Activated CD4-positive, alpha-beta T cell treated with anti-CD3 and anti-CD28 coated beads, Interleukin-10, Interleukin-2, amounts not matched to agents 100 ng/mL and 50 ng/mL, durations not matched to agents 16 hours and 8 hours (primary cell): ENCODE measurements at regions not wholly inside any gene's neighbourhood (a gene's known extent, or its start where the extent isn't known, plus 50 kb on each side); places are given as distances from the start of the nearest gene placed in this dataset.

Source experiments
- DNase-seq: peaks from one replicate; pipeline ENCODE4 v3.0.0-alpha.2; 2020

GRCh38 chr10:55098452-55098851, 297.4 kb upstream of the PCDH15 start:
- DNase-seq = no peak

DNA sequence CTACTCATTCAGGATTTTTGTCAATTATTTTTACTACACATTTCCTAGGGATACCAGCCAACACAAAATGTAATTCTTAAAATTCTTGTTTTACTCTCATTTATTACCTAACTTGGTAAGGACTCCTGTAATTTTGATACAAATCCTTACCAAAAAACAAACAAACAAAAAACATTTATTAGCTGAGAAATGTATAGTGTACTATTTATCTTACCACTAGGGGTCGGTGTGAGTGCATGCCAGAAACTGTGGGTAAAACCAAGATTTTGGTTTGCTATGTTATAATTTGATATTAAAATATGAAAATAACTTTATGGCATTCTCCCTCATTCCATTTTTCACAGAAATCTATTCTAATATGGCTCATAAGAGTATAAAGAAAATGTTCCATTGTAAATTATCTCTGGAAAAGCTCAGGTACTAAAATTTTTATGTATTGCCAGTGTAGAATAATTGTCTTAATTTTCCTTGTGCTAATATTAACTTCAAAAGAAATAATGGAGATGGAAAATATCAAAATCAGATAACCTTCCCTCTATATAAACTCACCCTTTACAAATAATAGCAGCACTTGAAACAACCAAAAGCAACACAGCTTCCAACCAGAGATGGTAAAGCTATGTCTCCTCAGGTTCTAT, 290.8 kb upstream of the PCDH15 start:
- DNase-seq = peak; percentile 16

DNA sequence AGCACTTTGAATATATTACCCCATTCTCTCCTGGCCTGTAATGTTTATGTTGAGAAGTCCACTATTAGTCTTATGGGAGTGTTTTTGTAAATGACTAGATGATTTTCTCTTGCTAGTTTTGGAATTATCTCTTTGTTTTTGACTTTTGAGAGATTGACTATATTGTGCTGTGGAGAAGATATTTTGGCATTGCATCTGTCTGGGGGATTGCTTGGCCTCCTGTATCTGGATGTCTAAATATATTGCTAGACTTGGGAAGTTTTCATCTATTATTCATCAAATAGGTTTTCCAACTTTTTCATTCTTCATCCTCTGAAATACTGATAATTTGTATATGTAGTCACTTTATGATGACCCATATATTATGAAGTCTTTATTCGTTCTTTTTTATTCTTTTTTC, 277.1 kb upstream of the PCDH15 start:
- no peak for DNase-seq

DNA sequence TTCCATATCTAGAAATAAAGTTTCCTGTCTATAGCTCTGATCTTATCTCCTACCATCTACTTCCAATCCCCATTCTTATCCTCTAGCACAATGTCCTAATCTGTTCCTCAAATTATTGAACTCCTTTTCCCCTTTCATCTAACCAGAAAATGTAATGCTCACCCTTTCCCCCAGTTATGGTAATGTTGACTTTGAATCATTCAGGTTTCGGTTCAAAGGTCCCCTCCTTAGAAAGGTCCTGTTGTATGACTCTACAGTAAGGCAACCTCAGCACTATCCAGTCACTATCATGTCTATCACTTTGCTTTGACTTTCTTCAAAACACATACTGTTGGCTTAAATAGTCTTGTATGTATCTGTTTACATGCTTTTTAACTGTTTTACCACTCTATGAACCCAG, 264.2 kb upstream of the PCDH15 start:
- no peak for DNase-seq

DNA sequence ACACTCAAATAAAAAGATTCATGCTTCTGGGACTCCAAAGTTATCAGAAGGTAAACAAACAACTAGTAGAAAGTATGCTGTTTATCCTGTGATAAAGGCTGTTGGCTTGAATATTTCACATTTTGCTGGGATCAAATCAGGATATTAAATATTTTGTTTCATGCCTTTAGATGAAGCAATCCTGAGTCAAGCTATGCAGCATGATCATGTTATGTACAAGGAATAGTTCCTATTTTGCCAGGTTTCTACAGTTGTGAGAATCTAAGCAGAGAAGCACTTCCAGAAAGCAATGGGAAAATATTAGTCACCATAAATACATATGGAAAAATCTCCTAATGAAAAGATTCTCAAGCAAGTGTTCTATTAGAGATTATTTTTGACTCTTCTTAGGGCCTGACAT, 262.8 kb upstream of the PCDH15 start:
- DNase-seq = no peak

DNA sequence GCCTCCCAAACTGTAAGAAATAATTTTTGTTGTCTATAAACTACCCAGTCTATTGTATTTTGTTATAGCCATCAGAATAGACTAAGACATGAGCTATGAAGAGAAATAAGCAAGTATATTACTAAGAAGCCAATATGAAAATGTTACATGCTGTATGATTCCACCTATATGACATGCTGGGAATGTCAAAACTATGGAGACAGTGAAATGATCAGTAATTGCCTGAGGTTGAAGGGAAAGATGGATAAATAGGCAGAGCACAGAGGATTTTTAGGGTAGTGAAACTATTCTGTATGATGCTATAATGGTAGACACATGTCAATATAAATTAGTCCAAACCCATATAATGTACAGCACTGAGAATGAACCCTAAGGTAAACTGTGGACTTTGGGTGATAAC, 261.3 kb upstream of the PCDH15 start:
- no peak for DNase-seq

DNA sequence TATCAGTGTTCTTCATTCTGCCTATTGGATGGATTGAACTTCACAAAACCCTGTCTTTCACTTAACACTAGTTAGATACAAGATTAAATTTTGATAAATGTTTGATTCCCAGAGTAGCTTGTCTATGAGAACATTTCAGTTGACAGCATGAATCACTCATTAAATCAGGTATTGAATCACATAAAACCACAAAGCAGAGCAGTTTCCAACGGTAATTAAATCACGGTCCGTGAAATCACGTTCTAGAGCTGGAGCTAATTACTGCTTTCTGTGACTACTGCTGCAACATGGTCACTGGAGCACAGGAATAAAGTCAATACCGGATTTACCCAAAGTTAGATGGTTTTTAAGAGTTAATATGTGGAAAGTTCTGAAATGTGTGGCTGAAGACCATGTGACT, 257.8 kb upstream of the PCDH15 start:
- no peak for DNase-seq

- no peak for DNase-seq
Measured at GRCh38 chr10:55051515-55051914, 250.5 kb upstream of the PCDH15 start.

DNA sequence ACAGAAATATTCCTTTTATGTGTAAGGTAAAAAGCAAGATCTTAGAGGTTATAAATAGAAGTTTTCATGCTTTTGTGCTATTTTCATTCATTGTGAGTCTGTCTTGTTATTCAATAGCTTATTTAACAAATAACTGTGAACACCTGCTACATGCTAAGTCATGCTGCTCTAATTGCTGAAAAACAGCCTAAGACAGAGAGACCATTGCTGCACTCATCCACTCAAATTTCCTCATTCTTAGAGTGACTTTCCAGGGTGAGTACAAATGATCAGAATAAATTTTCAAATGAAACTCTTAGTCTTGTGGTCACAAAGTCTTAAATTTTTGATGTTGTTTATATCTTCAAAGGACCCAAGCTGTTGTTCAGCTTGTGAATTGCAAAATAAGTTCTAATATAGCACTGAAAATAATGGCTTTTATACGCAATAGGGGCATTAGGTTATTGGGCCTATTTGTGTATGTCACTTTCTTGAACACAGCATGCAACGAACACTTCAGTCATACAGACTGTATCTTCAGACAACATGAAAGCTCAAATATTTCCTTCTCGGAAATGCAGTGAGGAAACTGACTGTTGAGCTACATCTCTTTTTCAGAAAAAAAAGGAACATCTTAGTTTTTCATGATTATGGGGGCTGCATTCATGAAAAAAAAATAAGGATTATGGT, 247.9 kb upstream of the PCDH15 start:
- no peak for DNase-seq

DNA sequence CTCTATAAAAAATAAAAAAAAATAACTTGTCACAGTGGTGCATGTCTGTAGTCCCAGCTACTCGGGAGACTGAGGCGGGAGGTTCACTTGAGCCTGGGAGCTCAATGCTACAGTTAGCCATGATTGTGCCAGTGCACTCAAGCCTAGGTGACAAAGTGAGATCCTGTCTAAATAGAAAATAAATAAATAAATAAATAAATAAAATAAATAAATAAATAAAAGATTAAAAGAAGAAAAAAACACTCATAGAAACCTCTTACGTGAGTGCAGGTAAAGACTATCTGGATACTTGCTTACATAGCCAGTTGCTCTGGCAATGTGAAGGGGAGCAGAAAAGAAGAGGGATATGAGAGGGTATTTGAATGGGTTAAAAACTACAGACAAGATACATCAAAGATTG, 242.5 kb upstream of the PCDH15 start:
- no peak for DNase-seq

DNA sequence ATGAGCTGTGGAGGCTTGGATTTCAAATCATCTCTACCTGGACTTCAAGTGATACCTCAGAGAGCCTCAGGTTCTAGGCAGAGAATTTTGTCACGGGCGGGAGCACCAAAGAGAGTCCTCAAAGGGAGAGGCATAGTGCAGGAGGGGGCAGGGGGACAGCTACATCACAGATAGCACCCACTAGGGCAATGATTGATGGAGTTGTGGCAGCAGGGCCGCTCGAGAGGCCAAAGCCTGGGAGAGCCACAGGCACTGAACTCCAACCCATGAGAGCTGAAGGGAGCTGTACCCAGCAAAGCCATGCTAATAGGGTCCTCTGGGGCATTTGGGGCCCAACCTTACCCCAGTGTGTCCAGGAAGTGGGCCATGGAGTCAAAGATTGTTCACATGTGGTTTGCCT, 232.0 kb upstream of the PCDH15 start:
- DNase-seq = no peak

- no peak for DNase-seq
Measured at GRCh38 chr10:55024713-55025112, 223.7 kb upstream of the PCDH15 start.

GRCh38 chr10:55019439-55019838, 218.4 kb upstream of the PCDH15 start:
- no peak for DNase-seq

DNA sequence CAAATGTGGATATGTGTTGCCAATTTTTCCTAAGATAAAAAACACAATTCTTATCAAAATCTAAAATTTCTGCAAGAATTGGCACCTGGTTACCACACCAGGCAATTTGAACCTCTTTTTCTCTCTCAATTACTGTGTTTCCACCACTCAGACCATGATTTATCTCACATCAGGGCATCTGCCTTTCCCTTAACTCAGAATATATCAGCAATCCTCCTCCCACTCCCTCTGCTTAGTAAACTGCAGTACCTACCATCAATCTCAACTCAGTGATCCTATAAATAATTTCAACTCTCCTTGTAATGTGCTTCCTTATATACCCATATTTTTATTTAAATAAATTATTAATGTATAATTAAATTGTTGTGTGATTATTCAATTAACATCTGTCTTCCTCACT, 212.3 kb upstream of the PCDH15 start:
- DNase-seq = no peak

DNA sequence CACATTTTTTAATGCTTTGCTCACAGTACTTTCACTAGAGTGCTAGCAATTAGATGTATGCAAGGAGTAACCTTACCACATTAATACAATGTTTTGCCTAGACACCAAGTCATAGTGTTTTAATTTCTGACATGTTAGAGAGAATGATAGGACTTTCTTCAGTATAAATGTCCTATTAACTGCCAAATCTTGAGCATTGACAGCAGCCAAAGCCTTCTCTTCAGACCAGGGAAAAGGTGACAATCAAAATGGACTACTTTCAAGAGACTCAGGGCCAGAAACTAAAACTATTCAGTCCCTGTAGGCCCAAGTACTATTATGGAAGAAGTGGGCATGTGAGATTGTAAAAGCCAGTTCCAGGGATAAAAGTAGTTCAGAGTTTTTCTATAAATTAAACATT, 201.4 kb upstream of the PCDH15 start:
- no peak for DNase-seq

DNA sequence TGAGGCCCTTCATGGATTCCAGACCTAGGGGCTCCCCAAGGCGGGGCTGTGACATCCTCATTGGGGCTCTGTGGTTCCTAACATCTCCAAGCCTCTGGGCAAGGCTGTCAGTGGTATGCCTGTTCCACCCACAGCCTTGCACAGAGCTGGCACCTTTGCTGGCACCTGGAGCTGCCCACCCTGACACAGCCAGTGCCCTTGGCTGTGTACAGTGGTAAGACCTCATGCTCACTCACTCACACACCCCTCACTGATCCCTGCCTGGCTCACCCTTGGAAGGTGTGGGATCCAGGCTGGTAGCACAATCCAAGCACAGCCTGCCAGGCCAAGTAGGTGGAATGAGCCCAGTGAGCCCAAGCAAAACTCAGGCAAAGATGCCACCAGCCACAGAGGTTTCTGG, 200.4 kb upstream of the PCDH15 start:
- no peak for DNase-seq

DNA sequence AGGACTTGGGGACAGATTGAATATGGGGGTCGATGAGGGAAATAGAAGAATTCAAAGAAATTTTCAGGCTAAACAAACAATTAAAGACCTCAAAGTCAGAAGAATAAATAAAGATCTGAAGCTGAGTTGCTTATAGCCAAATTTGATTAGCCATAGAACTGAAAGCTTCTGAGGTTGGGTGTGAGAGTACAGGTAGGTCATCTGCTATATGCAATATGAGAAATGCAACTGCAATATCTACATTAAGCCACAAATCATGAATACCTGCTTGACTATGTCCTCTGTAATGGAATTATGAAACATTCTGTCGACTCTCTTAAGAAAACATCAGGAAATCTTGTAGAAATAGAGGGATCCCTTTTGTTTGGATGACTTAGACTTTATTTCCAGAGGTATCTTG, 192.1 kb upstream of the PCDH15 start:
- DNase-seq = no peak

DNA sequence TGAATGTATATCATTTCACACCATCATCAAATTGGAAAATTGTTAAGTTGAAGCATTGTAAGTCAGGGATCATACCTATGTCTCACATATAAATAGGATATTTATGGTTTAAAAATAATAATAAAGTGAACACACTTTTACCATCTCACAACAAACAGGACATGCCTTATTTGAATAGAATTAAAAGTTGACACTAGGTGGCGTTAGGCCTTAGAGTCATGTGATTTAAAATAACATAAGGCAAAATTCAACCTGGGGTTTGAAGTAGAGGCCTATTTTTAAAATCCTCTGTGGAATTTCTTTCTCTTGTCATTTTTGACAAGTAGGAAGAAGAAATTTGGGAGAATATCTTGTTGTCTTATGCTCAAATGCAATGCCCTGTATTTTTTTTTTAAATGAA, 184.7 kb upstream of the PCDH15 start:
- DNase-seq = peak; percentile 19

DNA sequence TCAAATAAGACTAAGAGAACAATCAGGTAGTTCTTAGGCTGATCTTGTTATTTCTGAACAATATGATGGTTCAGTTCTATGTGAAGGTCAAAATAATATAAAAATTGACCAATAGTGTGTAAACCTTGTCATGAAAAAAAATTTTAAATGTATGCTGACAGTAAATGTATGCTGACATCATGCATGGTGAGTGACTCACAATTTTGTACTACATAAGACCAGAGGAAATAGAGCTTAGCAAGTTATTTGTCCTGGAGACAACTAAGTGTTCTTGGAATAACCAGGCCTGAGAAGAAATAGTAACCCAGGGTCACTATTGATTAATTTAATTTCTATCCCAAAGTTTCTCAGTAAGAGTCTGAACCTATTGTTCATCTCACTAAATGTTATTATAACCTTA, 182.2 kb upstream of the PCDH15 start:
- DNase-seq = no peak

DNA sequence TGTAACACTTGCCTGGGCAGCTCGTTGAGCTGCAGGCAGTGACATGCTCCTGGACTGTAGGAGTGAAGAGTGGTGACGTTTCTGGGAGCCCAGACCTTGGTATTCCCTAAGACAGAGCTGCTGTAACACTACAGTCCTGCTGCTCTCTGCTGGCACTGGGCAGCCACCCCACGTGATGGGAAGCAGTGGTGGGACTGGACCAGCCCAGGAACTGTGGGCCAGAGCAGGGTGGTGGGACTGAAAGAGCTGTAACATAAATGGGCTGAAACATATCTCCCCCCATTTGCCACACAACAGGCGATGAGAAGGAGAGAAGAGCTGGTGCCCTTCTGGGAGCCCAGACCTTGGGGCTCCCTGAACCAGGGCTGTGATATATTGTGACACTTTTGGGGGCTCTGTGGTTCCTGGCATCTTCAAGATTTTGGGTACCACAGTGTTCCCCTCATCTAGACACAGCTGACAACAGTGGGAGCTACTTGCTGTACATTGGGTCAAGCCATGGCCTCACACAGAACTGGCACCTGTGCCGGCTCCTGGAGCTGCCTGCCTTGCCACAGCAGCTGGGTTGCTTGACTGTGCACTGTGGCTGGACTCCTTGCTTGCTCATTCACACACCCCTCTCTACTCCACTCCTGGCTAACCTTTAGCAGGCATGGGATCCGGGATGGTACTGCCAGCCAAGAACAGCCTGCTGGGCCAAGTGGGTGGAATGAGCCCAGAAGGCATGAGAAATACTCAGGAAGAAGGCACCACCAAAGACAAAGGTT, 161.3 kb upstream of the PCDH15 start:
- no peak for DNase-seq

DNA sequence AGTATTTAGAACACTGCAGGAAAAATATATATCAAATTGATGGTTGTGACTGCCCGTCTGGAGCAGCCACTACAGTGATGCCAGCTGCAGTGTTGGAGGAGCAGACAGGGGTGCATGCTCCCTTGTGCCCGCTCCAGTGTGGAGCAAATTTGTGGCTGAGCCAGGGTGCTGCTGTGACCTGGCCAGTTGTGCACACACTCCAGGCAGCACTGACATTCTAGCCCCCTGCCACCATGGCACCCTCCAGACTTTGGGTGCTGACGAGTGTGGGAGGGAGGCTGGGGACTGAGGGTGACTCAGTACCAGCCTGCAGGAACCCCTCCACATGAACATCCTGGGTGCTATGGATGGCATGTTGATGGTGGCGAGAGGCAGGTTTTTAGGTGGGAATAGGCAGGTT, 160.0 kb upstream of the PCDH15 start:
- no peak for DNase-seq

DNA sequence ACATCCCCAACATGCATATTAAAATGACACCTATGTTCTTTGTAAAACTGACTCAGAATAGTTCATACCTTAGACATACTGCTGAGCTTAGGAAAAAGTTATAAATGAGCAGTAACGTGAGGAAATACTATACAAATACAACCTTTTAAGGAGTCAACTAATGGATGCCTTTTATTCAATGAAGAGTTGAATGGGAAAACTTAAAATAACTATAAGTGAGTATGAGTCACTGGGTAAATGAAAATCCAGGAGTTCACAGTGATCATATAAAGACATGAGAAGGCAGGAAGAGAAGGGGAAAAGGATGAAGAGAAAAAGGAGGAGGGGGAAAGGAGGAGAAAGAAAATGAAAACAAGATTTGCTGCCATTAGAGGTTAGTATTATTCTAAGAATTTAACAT, 157.8 kb upstream of the PCDH15 start:
- DNase-seq = no peak

- DNase-seq = no peak
Measured at GRCh38 chr10:54947605-54948004, 146.6 kb upstream of the PCDH15 start.

DNA sequence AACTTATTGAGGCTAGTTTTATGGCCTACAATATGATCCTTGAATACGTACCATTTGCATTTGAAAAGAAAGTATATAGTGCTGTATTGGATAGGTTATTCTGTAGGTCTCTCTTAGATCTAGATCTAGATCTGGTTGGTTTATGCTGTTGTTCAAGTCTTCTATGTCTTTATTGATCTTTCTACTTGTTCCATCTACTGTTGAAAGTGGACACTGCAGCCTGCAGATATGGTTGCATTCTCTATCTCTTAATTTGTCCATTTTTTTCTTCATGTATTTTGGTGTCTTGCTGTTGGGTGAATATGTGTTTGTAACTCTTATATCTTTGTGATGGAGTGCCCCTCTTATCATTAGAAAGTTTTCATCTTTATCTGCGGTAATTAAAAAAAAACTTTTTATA, 139.4 kb upstream of the PCDH15 start:
- DNase-seq = no peak

- DNase-seq = no peak
Measured at GRCh38 chr10:54914049-54914448, 113.0 kb upstream of the PCDH15 start.
